DOHH2 (cell line): ENCODE measurements at regions not wholly inside any gene's neighbourhood (a gene's known extent, or its start where the extent isn't known, plus 50 kb on each side); places are given as distances from the start of the nearest gene placed in this dataset.

Source experiments
- H3F3A ChIP-seq: fragments of 200-600 bp; sonication (generic), shearing (Covaris generic); 2 replicates; pipeline ENCODE4 v1.6.0; 2016; ENCODE audit warnings: antibody characterized with exemption, mild to moderate bottlenecking; ENCODE audit not compliant: control insufficient read depth, insufficient read depth
- H3K27ac ChIP-seq: fragments of 200-600 bp; sonication (generic); 2 replicates; pipeline ENCODE4 v1.5.1; 2014; ENCODE audit warnings: low read depth, mild to moderate bottlenecking, low read length, moderate library complexity
- H3K27me3 ChIP-seq: fragments of 200-600 bp; sonication (generic); 2 replicates; pipeline ENCODE4 v1.6.1; 2014; ENCODE audit warnings: mild to moderate bottlenecking, low read length, mixed read lengths; ENCODE audit not compliant: control insufficient read depth
- H3K36me3 ChIP-seq: fragments of 200-600 bp; sonication (generic); 2 replicates; pipeline ENCODE4 v1.6.1; 2014; ENCODE audit warnings: mild to moderate bottlenecking, low read length, moderate library complexity, mixed read lengths; ENCODE audit not compliant: control insufficient read depth
- H3K4me1 ChIP-seq: fragments of 200-600 bp; sonication (generic); 2 replicates; pipeline ENCODE4 v1.6.1; 2014; ENCODE audit warnings: mild to moderate bottlenecking, low read length, mixed read lengths; ENCODE audit not compliant: control insufficient read depth
- H3K4me2 ChIP-seq: fragments of 200-600 bp; sonication (generic); 2 replicates; pipeline ENCODE4 v1.6.0; 2014; ENCODE audit warnings: mild to moderate bottlenecking, low read length, moderate library complexity
- H3K4me3 ChIP-seq: fragments of 200-600 bp; sonication (generic); 2 replicates; pipeline ENCODE4 v1.5.1; 2014; ENCODE audit warnings: mild to moderate bottlenecking, low read length, mixed read lengths
- H3K79me2 ChIP-seq: fragments of 200-600 bp; sonication (generic); 2 replicates; pipeline ENCODE4 v1.6.1; 2014; ENCODE audit warnings: mild to moderate bottlenecking, low read length, mixed read lengths; ENCODE audit not compliant: control insufficient read depth
- H3K9me2 ChIP-seq: fragments of 200-600 bp; sonication (generic); replicated peaks from 2 replicates; pipeline ENCODE4 v1.6.1; 2014; ENCODE audit warnings: mild to moderate bottlenecking, low read length, mixed read lengths; ENCODE audit not compliant: control insufficient read depth
- H3K9me3 ChIP-seq: fragments of 200-600 bp; sonication (generic); 2 replicates; pipeline ENCODE4 v1.6.1; 2014; ENCODE audit warnings: antibody characterized with exemption, low read length, mixed read lengths; ENCODE audit not compliant: control insufficient read depth, insufficient read depth
- H4K20me1 ChIP-seq: fragments of 200-600 bp; sonication (generic); 2 replicates; pipeline ENCODE4 v1.6.0; 2014; ENCODE audit warnings: low read depth, mild to moderate bottlenecking, antibody characterized with exemption, low read length, moderate library complexity; ENCODE audit not compliant: control insufficient read depth, insufficient read depth
- EZH2phosphoT487 ChIP-seq: fragments of 200-600 bp; sonication (generic); IDR thresholded peaks from 2 replicates; pipeline ENCODE4 v1.6.1; 2017; ENCODE audit warnings: borderline replicate concordance, mild to moderate bottlenecking, antibody characterized with exemption, low read length, moderate library complexity, mixed read lengths
- TF ChIP-seq, protein P1 (sequence below): fragments of 200-600 bp; sonication (generic); IDR thresholded peaks from one replicate; pipeline ENCODE4 v1.5.1; 2014; ENCODE audit warnings: antibody characterized with exemption, mild to moderate bottlenecking, low read depth, low read length; ENCODE audit not compliant: poor library complexity, severe bottlenecking

DNA sequence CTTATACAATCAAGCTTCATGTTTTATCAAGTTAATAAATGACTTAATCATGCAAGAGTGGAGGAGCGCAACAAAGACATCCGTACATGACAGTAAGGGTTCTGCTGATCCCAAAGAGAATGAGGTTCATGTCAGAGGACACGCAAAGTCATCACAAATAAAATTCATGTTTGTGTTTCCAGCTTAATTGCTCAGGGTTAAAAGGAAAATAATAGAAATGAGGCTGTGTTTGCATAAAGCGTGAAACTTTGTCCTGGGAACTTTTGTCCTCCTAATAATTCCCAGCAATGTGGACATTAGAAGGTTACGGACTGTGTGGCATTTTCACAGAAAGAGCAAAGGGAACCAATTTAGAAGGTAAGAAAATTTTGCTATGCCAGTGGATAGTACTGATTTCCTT is 237.3 kb downstream of the INHBA start:
- no peaks in the 10 kb centered on the region for H3F3A ChIP-seq
- no peak overlapping the region for H3K4me2 ChIP-seq
- H3K9me2 ChIP-seq: no peaks in the 10 kb centered on the region; the same call in 1 of the 2 replicates
- H3K4me3 ChIP-seq: no peak overlapping the region
- no peaks in the 10 kb centered on the region for H3K27me3 ChIP-seq
- H3K9me3 ChIP-seq: no peaks in the 10 kb centered on the region
- H3K27ac ChIP-seq: no peak overlapping the region
- no peaks in the 10 kb centered on the region for H3K4me1 ChIP-seq
- no peaks in the 10 kb centered on the region for H3K36me3 ChIP-seq
- H3K79me2 ChIP-seq: no peaks in the 10 kb centered on the region
- TF ChIP-seq EZH2phosphoT487: no peak
- TF ChIP-seq, protein P1, sequence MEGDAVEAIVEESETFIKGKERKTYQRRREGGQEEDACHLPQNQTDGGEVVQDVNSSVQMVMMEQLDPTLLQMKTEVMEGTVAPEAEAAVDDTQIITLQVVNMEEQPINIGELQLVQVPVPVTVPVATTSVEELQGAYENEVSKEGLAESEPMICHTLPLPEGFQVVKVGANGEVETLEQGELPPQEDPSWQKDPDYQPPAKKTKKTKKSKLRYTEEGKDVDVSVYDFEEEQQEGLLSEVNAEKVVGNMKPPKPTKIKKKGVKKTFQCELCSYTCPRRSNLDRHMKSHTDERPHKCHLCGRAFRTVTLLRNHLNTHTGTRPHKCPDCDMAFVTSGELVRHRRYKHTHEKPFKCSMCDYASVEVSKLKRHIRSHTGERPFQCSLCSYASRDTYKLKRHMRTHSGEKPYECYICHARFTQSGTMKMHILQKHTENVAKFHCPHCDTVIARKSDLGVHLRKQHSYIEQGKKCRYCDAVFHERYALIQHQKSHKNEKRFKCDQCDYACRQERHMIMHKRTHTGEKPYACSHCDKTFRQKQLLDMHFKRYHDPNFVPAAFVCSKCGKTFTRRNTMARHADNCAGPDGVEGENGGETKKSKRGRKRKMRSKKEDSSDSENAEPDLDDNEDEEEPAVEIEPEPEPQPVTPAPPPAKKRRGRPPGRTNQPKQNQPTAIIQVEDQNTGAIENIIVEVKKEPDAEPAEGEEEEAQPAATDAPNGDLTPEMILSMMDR: no peak
- no peaks in the 10 kb centered on the region for H4K20me1 ChIP-seq

DNA sequence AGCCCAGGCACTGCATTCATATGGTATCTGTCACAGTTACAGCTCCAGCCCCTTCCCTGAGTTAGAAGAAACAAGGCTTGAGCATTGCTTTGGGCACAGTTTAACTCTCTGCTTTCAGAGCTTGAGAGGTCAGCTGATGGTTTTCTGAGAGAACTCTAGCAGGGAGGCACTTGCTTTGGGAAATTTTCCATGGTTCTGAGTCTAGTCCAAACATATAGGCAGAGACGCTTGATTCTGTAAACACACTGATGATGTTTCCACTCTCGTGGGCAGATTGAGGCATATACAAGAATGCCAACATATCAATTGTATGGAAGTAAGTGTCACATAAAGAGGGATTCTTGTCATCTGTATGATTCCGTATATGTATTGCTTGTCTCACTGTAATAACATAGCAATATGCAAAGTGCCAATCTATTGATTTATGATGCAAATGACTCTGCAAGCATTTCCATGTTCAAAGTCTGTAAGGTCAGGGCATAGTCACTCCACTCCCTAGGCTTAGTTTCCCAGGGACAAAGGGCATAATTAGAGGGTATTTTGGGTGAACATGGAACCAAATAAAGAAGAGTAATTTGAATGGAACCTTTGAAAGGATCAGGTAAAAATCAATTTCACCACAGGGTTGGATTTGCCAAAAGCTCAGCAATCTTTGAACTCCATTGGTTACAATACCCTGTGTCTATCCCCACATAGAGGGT is 239.0 kb downstream of the INHBA start:
- no peak overlapping the region for H3K4me3 ChIP-seq

DNA sequence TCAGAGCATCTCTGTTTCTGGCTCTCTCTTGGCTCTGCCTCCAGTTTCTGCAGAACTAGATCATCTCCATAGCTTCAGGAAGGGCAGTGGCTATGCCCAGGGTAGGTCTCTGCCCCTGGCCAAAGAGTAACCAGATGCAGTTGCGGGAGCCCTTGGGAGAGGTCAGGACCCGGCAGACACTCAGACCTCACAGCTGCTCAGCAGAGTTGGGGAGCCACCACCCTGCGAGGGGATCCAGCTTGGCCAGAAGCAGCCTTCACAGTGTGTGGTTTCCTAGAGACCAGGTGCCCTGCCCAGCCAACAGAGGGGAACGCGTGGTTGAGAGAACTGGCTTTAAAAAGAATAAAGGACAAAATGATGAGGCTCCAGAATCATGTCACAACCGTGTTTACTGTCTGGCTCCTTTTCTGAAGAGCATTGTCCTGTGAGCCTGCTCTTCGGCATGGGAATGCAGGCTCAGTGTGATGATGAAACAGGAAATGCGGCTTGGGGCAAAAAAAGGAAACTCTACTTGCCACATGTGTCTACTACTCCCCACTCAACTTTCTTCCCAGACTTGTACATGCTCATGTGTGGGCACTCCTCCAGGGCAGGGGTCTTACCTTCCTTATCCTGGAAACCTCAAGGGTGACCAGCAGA is 243.1 kb downstream of the INHBA start:
- Histone ChIP-seq H3K36me3 (no peaks in the 10 kb centered on the region), H3K9me3 (no peaks in the 10 kb centered on the region), H3K27ac (no peak overlapping the region), H3K27me3 (no peaks in the 10 kb centered on the region), H3K4me1 (peaks cover 6% of the 10 kb centered on the region; the same call in 1 of the 2 replicates), H3K9me2 (no peaks in the 10 kb centered on the region; the same call in 1 of the 2 replicates), H3F3A (no peaks in the 10 kb centered on the region), H3K79me2 (no peaks in the 10 kb centered on the region), H4K20me1 (no peaks in the 10 kb centered on the region), H3K4me3 (no peak overlapping the region), H3K4me2 (no peak overlapping the region)
- TF ChIP-seq EZH2phosphoT487: no peak
- TF ChIP-seq, protein P1: no peak

More for the DNA sequence above, 239.0 kb downstream of the INHBA start:
- no peak for TF ChIP-seq EZH2phosphoT487
- TF ChIP-seq, protein P1: no peak
- peaks cover 6% of the 10 kb centered on the region; the same call in 1 of the 2 replicates for H3K4me1 ChIP-seq
- H4K20me1 ChIP-seq: no peaks in the 10 kb centered on the region
- H3F3A ChIP-seq: no peaks in the 10 kb centered on the region
- no peaks in the 10 kb centered on the region for H3K36me3 ChIP-seq
- no peak overlapping the region for H3K4me2 ChIP-seq
- no peak overlapping the region for H3K27ac ChIP-seq
- H3K79me2 ChIP-seq: no peaks in the 10 kb centered on the region
- H3K9me2 ChIP-seq: no peaks in the 10 kb centered on the region; the same call in 1 of the 2 replicates
- no peaks in the 10 kb centered on the region for H3K9me3 ChIP-seq
- H3K27me3 ChIP-seq: no peaks in the 10 kb centered on the region
